ENCODE measurements at regions not wholly inside any gene's neighbourhood (a gene's known extent, or its start where the extent isn't known, plus 50 kb on each side); places are given as distances from the start of the nearest gene placed in this dataset.

GRCh38 chr22:44591146-44591790 lies 93.2 kb upstream of the RTL6 start:
- ChIA-PET CTCF (no interaction called here), POLR2A (ENCODE audit: unreplicated experiment) (no interaction called here)
- DNase-seq, result no peak
- Histone ChIP-seq H2AFZ (replicated peaks; ENCODE audit: low read length, poor library complexity) (no peak overlapping the region), H3K27me3 (ENCODE audit: control insufficient read depth, insufficient read depth, low read length) (peaks cover 11% of the 10 kb centered on the region), H3K36me3 (ENCODE audit: control insufficient read depth, insufficient read depth, low read length) (no peaks in the 10 kb centered on the region), H3K4me3 (ENCODE audit: insufficient read depth, low read depth, low read length) (no peak overlapping the region), H3K9me1 (ENCODE audit: insufficient read depth, low read length) (no peaks in the 10 kb centered on the region), H2BK15ac (ENCODE audit: low read depth, low read length) (no peak overlapping the region), H4K91ac (ENCODE audit: insufficient read depth, low read depth, low read length) (no peak overlapping the region), H2AK9ac (replicated peaks; ENCODE audit: low read depth, low read length, poor library complexity) (no peak overlapping the region), H3K56ac (ENCODE audit: extremely low read depth, insufficient read depth, low read length) (no peak overlapping the region), H3K18ac (ENCODE audit: low read depth, low read length) (no peak overlapping the region), H3K4me2 (ENCODE audit: low read depth, low read length) (no peak overlapping the region), H3K4me1 (ENCODE audit: control insufficient read depth, insufficient read depth, low read length) (no peaks in the 10 kb centered on the region; the same call in 1 of the 2 replicates), H3K23ac (ENCODE audit: low read depth, low read length) (no peak overlapping the region), H4K5ac (ENCODE audit: low read depth, low read length) (no peak overlapping the region), H3K14ac (replicated peaks; ENCODE audit: low read depth, low read length) (no peak overlapping the region), H3K4ac (ENCODE audit: low read depth, low read length) (no peak overlapping the region), H2AK5ac (ENCODE audit: low read depth, low read length) (no peak overlapping the region), H4K8ac (ENCODE audit: low read depth in 2 of 2, low read length in 2 of 2) (no peak overlapping the region), H3K9ac (ENCODE audit: low read depth, low read length) (no peak overlapping the region), H3K27ac (ENCODE audit: insufficient read depth, low read length) (no peak overlapping the region), H3K79me1 (ENCODE audit: low read depth in 1 of 2, low read length in 2 of 2) (no peaks in the 10 kb centered on the region), H2BK20ac (ENCODE audit: low read depth, low read length) (no peak overlapping the region), H3K9me3 (ENCODE audit: control insufficient read depth, insufficient read depth, low read length) (peaks cover 6% of the 10 kb centered on the region; the same call in 1 of the 2 replicates), H2BK5ac (ENCODE audit: low read depth, low read length, poor library complexity, severe bottlenecking) (no peak overlapping the region), H4K20me1 (ENCODE audit: insufficient read depth, low read length) (no peaks in the 10 kb centered on the region), H2BK120ac (ENCODE audit: low read depth, low read length) (no peak overlapping the region)
- BruUV-seq (replicated peaks), result no TSS peak
- ATAC-seq (ENCODE audit: low read depth), result no peak
- dilution Hi-C loops (cut with HindIII; ENCODE audit: low sequenced_read_pairs, unreplicated experiment), result no loop called here
- TF ChIP-seq MAFK (IDR thresholded peaks at IDR 0.05; ENCODE audit: low read depth, low read length) (no peak), CEBPB (IDR thresholded peaks at IDR 0.05; ENCODE audit: low read depth, low read length) (no peak), MAZ (IDR thresholded peaks at IDR 0.05; ENCODE audit: borderline replicate concordance, low read depth, low read length) (no peak), ELK1 (IDR thresholded peaks at IDR 0.05; ENCODE audit: borderline replicate concordance, low read depth, low read length) (no peak), SMC3 (IDR thresholded peaks at IDR 0.05; ENCODE audit: low read depth, low read length) (no peak), RAD21 (IDR thresholded peaks at IDR 0.05; ENCODE audit: low read length) (no peak), FOS (IDR thresholded peaks at IDR 0.05; ENCODE audit: low read depth, low read length) (no peak), MXI1 (IDR thresholded peaks at IDR 0.05; ENCODE audit: borderline replicate concordance, low read depth, low read length) (no peak), NFE2L2 (IDR thresholded peaks at IDR 0.05; ENCODE audit: low read depth, low read length) (no peak), CTCF (conservative IDR thresholded peaks at IDR 0.05; ENCODE audit: low read depth, low read length) (no peak), RCOR1 (IDR thresholded peaks at IDR 0.05; ENCODE audit: insufficient replicate concordance, low read length) (no peak), USF2 (IDR thresholded peaks at IDR 0.05; ENCODE audit: low read depth, low read length) (no peak), POLR2A (IDR thresholded peaks at IDR 0.05; ENCODE audit: low read depth, low read length) (no peak), BHLHE40 (IDR thresholded peaks at IDR 0.05; ENCODE audit: low read depth, low read length) (no peak), CHD1 (IDR thresholded peaks at IDR 0.05; ENCODE audit: low read depth, low read length) (no peak), RFX5 (IDR thresholded peaks at IDR 0.05; ENCODE audit: low read depth, low read length) (no peak)
- intact Hi-C loops (cut with micrococcal nuclease), result no loop called here
- in situ Hi-C loops (cut with MboI; ENCODE audit: low sequenced_read_pairs), result no loop called here
- 74% methylated on average over 7 of the region's 19 CpGs; no CpG with 5 or more reads in 1 of the 2 experiments for WGBS, 2 experiments (ENCODE audit: extremely low coverage in 2 of 2, insufficient read length in 1 of 2)
